Gastrocnemius medialis (tissue), 4 donors: ENCODE measurements at regions not wholly inside any gene's neighbourhood (a gene's known extent, or its start where the extent isn't known, plus 50 kb on each side); places are given as distances from the start of the nearest gene placed in this dataset.
A peak's percentile ranks its signal among the peaks of the same experiment; 100 is the strongest.

Experiments used
- ATAC-seq, 2 donors: fragments of 150-250 bp; one replicate each; pipeline ENCODE4 v1.9.1; 2016
- DNase-seq, 2 donors: peaks; one replicate each; pipeline ENCODE4 v3.0.0-alpha.2; 2019
- H3K27ac ChIP-seq, 4 donors: fragments of 200-600 bp; sonication (generic); 1 replicate in 1 of 4; 2 replicates in 3 of 4; pipeline ENCODE4 v1.5.1; 2016 to 2018; ENCODE audit warnings: mild to moderate bottlenecking in 2 of 4, moderate library complexity in 1 of 4
- H3K27me3 ChIP-seq, 3 donors: fragments of 200-600 bp; sonication (generic) in 2 of 3; 1 replicate in 1 of 3; 2 replicates in 2 of 3; pipeline versions ENCODE4 v1.5.1 to v1.6.0; 2016 to 2019; ENCODE audit warnings: mild to moderate bottlenecking in 1 of 3, moderate library complexity in 1 of 3
- H3K36me3 ChIP-seq, 2 donors: fragments of 200-600 bp; sonication (generic) in 1 of 2; one replicate each; pipeline ENCODE4 v1.5.1; 2017 to 2018
- H3K4me1 ChIP-seq, 2 donors: fragments of 200-600 bp; sonication (generic) in 1 of 2; one replicate each; pipeline ENCODE4 v1.5.1; 2016 to 2017; ENCODE audit warnings: mild to moderate bottlenecking in 2 of 2
- H3K4me3 ChIP-seq, 4 donors: fragments of 200-600 bp; sonication (generic) in 3 of 4; 1 replicate in 1 of 4; 2 replicates in 3 of 4; pipeline ENCODE4 v1.5.1; 2016 to 2019; ENCODE audit warnings: mild to moderate bottlenecking in 2 of 4
- H3K9me3 ChIP-seq, 3 donors: fragments of 200-600 bp; sonication (generic) in 2 of 3; 1 replicate in 1 of 3; 2 replicates in 2 of 3; pipeline ENCODE4 v1.5.1; 2016 to 2019
- POLR2A ChIP-seq, 2 donors: fragments of 450-650 bp; IDR thresholded peaks; one replicate each; pipeline ENCODE4 v1.6.1; 2017; ENCODE audit warnings: antibody characterized with exemption in 2 of 2, mild to moderate bottlenecking in 2 of 2, moderate library complexity in 2 of 2
- in situ Hi-C, 4 donors: fragments of 200-750 bp; cut with MboI; loops; one replicate each; pipeline versions ENCODE4 v1.15.0 to v1.8.0; 2017; ENCODE audit warnings: low sequenced_read_pairs in 4 of 4
- intact Hi-C: fragments of 100-400 bp; cut with DNase I; formaldehyde crosslinking; loops from one replicate; pipeline ENCODE4 v1.15.1; 2023; ENCODE audit warnings: low total_unique reads
- TF ChIP-seq, protein P1 (sequence below), 5 experiments: fragments of 450-650 bp in 3 of 5; fragments of 200-600 bp in 2 of 5; sonication (generic) in 2 of 5; IDR thresholded peaks in 4 of 5; conservative IDR thresholded peaks in 1 of 5; 1 replicate in 4 of 5; 2 replicates in 1 of 5; pipeline ENCODE4 v1.5.1; 2016 to 2019; ENCODE audit warnings: antibody characterized with exemption in 5 of 5, mild to moderate bottlenecking in 3 of 5, moderate library complexity in 3 of 5

DNA sequence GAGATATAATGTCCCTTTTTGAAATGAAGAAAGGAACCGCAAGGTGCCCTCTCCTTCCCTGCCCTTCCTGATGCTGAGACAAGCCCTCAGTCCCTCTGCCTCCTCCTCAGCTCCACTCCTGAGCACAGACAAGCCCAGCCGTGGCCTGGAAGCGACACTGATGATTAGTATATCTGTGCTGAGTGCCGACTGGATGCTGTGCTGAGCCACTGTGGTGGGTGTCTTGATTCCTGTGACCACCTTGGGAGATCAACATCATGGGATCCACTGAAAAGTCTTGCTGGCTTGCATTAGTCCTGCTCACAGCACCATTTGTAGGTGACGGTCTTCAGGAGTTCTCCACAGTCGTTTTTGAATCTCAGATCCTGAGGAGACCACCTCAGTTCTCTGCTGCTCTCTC is 59.5 kb upstream of the HGFAC start:
- TF ChIP-seq, protein P1, sequence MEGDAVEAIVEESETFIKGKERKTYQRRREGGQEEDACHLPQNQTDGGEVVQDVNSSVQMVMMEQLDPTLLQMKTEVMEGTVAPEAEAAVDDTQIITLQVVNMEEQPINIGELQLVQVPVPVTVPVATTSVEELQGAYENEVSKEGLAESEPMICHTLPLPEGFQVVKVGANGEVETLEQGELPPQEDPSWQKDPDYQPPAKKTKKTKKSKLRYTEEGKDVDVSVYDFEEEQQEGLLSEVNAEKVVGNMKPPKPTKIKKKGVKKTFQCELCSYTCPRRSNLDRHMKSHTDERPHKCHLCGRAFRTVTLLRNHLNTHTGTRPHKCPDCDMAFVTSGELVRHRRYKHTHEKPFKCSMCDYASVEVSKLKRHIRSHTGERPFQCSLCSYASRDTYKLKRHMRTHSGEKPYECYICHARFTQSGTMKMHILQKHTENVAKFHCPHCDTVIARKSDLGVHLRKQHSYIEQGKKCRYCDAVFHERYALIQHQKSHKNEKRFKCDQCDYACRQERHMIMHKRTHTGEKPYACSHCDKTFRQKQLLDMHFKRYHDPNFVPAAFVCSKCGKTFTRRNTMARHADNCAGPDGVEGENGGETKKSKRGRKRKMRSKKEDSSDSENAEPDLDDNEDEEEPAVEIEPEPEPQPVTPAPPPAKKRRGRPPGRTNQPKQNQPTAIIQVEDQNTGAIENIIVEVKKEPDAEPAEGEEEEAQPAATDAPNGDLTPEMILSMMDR (IDR thresholded peaks at IDR 0.05 in 4 of 5, conservative IDR thresholded peaks at IDR 0.05 in 1 of 5): no peak
- no peak for TF ChIP-seq POLR2A (IDR thresholded peaks at IDR 0.05)
- H3K36me3 ChIP-seq: no peaks in the 10 kb centered on the region
- in situ Hi-C loops (no loop called here), intact Hi-C loops (no loop called here)
- no peak overlapping the region for H3K27ac ChIP-seq
- no peaks in the 10 kb centered on the region for H3K27me3 ChIP-seq
- H3K9me3 ChIP-seq: no peaks in the 10 kb centered on the region
- H3K4me3 ChIP-seq: no peak overlapping the region
- no peak for DNase-seq
- ATAC-seq: no peak
- H3K4me1 ChIP-seq: peaks cover 0 to 4% of the 10 kb centered on the region in 2 donors

DNA sequence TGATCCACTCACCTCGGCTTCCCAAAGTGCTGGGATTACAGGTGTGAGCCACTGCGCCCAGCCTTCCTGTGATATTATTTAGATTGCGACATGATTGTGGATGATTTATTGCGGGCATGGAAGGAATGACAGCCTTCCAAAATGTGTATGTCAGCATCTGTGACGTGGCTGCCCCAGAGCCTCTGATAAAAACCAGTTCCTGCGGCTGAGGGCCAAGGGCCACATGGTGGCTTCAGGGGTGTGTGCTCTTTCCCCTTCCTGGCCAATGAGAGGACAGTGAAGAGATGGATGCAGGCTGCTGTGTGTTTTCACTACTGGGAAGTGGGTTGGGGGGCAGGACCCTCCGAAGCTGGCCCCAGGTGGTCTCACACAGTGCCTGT is 57.4 kb upstream of the HGFAC start:
- Histone ChIP-seq H3K4me3 (no peak overlapping the region), H3K27me3 (no peaks in the 10 kb centered on the region), H3K36me3 (no peaks in the 10 kb centered on the region), H3K27ac (no peak overlapping the region), H3K9me3 (no peaks in the 10 kb centered on the region), H3K4me1 (peaks cover 17 to 22% of the 10 kb centered on the region in 2 donors)
- DNase-seq: no peak
- no peak for ATAC-seq
- in situ Hi-C loops (no loop called here), intact Hi-C loops (no loop called here)
- TF ChIP-seq, protein P1 (IDR thresholded peaks at IDR 0.05 in 4 of 5, conservative IDR thresholded peaks at IDR 0.05 in 1 of 5): no peak
- TF ChIP-seq POLR2A (IDR thresholded peaks at IDR 0.05): no peak

DNA sequence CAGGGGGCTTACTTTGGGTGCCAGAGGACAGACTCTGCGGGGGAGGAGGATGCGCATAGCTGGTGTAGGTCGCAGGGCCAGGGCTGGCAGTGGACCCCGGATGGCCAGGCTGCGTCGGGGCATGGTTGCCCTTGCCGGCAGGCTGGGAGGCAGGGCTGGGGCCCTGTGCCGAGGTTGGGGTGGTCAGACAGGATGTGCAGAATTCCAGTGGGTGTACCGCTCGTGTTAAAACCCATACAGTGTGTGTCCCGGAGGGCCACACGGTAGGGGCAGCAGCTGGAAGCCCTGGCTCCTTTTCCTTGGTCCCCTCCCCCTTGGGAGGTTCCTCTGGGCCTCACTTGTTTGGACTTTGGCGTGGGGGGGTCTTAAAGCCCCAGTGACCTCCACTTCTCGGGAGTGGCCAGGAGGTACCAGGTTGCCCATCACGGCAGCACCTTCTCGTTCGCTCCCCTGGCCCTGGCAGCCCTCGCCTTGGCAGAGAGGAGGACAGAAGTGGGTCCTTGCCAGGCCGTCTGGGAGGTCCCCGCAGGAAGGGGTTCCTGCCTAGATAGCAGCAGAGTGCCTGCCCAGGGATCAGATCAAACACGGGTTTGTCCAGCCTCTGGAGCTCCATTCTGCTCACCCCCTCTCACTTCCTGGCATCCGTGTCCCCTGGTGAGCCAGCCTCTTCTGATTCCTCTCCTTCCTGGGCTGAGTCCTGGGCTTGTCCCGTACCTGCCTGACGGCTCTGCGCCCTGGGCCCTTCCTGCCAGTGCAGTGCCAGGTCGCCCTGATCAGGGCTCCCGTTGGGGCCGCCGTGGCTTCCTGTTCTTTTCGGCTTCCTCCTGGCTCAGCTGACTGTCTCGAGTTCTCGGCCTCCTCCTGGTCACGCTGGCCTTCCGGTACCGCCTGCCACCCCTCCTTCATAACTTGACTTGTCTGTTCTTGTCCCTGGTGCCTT is 56.7 kb upstream of the HGFAC start:
- intact Hi-C loops (no loop called here), in situ Hi-C loops (no loop called here)
- no peaks in the 10 kb centered on the region for H3K27me3 ChIP-seq
- ATAC-seq (peak in 1 of 2 donors; percentile 22), DNase-seq (peak in 1 of 2 donors; percentile 44)
- peak overlapping the region; percentile 12 to 52 (median 29) for H3K27ac ChIP-seq
- peak overlapping the region in 2 of 4 donors; percentile 9 to 19 for H3K4me3 ChIP-seq
- H3K36me3 ChIP-seq: no peaks in the 10 kb centered on the region
- TF ChIP-seq POLR2A (IDR thresholded peaks at IDR 0.05): peak in 1 of 2 donors; percentile 47
- TF ChIP-seq, protein P1 (IDR thresholded peaks at IDR 0.05 in 4 of 5, conservative IDR thresholded peaks at IDR 0.05 in 1 of 5): no peak
- peaks cover 17 to 22% of the 10 kb centered on the region in 2 donors for H3K4me1 ChIP-seq
- no peaks in the 10 kb centered on the region for H3K9me3 ChIP-seq

- DNase-seq (no peak), ATAC-seq (no peak)
- intact Hi-C loops: no loop called here
- Histone ChIP-seq H3K9me3 (no peaks in the 10 kb centered on the region), H3K4me3 (no peak overlapping the region), H3K27ac (peak overlapping the region in 3 of 4 donors; percentile 12 to 52 (median 40)), H3K36me3 (no peaks in the 10 kb centered on the region), H3K27me3 (no peaks in the 10 kb centered on the region), H3K4me1 (peaks cover 17 to 22% of the 10 kb centered on the region in 2 donors)
- in situ Hi-C loops: no loop called here
- TF ChIP-seq, protein P1 (IDR thresholded peaks at IDR 0.05 in 4 of 5, conservative IDR thresholded peaks at IDR 0.05 in 1 of 5): no peak
- no peak for TF ChIP-seq POLR2A (IDR thresholded peaks at IDR 0.05)
Observed at GRCh38 chr4:3385711-3386420, 55.9 kb upstream of the HGFAC start.
